Karpas-422 (cell line): ENCODE measurements at regions not wholly inside any gene's neighbourhood (a gene's known extent, or its start where the extent isn't known, plus 50 kb on each side); places are given as distances from the start of the nearest gene placed in this dataset.
"Not testable (repeated sequence)": the region's sequence is repeated elsewhere in the genome, so short reads cannot be mapped to it uniquely, and the experiment has no call there.

ENCODE experiments used
- DNase-seq: peaks from one replicate; pipeline ENCODE4 v3.0.0-alpha.2; 2015
- H2AFZ ChIP-seq: fragments of 200-600 bp; sonication (generic); 2 replicates; pipeline ENCODE4 v1.6.1; 2014; ENCODE audit warnings: antibody characterized with exemption, low read length, mixed read lengths
- H3K27ac ChIP-seq: fragments of 200-600 bp; sonication (generic); 2 replicates; pipeline ENCODE4 v1.5.1; 2014; ENCODE audit warnings: mild to moderate bottlenecking, low read length, moderate library complexity
- H3K27me3 ChIP-seq: fragments of 200-600 bp; sonication (generic); 2 replicates; pipeline ENCODE4 v1.6.1; 2014; ENCODE audit warnings: low read length, mixed read lengths
- H3K36me3 ChIP-seq: fragments of 200-600 bp; sonication (generic); 2 replicates; pipeline ENCODE4 v1.6.1; 2014; ENCODE audit warnings: low read length, mixed read lengths; ENCODE audit not compliant: insufficient read depth
- H3K4me1 ChIP-seq: fragments of 200-600 bp; sonication (generic); 2 replicates; pipeline ENCODE4 v1.6.1; 2014; ENCODE audit warnings: mild to moderate bottlenecking, low read length, mixed read lengths
- H3K4me2 ChIP-seq: fragments of 200-600 bp; sonication (generic); 2 replicates; pipeline ENCODE4 v1.6.1; 2014; ENCODE audit warnings: low read length, low read depth, mild to moderate bottlenecking; ENCODE audit not compliant: poor library complexity, severe bottlenecking
- H3K4me3 ChIP-seq: fragments of 200-600 bp; sonication (generic); 2 replicates; pipeline ENCODE4 v1.5.1; 2014; ENCODE audit warnings: mild to moderate bottlenecking, antibody characterized with exemption, low read length, mixed read lengths
- H3K79me2 ChIP-seq: fragments of 200-600 bp; sonication (generic); 2 replicates; pipeline ENCODE4 v1.6.1; 2014; ENCODE audit warnings: mild to moderate bottlenecking, low read length, mixed read lengths
- H3K9ac ChIP-seq: fragments of 200-600 bp; sonication (generic); 2 replicates; pipeline ENCODE4 v1.6.0; 2014; ENCODE audit warnings: low read length
- H3K9me2 ChIP-seq: fragments of 200-600 bp; sonication (generic), shearing (Covaris generic); replicated peaks from 2 replicates; pipeline ENCODE4 v1.6.0; 2014; ENCODE audit warnings: mild to moderate bottlenecking, low read length, moderate library complexity; ENCODE audit not compliant: insufficient read depth
- H3K9me3 ChIP-seq: fragments of 300-700, 200-600 bp; sonication (generic); 2 replicates; pipeline ENCODE4 v1.6.1; 2014; ENCODE audit warnings: low read length, mixed read lengths
- H4K20me1 ChIP-seq: fragments of 200-600 bp; sonication (generic); 2 replicates; pipeline ENCODE4 v1.6.1; 2014; ENCODE audit warnings: mild to moderate bottlenecking, antibody characterized with exemption, low read length, low read depth; ENCODE audit not compliant: insufficient read depth

GRCh38 chr2:14896330-14897030, 264.0 kb downstream of the LRATD1 start:
- Histone ChIP-seq H3K4me3 (no peak overlapping the region), H3K9ac (no peak overlapping the region), H3K9me2 (no peaks in the 10 kb centered on the region), H3K4me2 (no peak overlapping the region), H3K9me3 (no peaks in the 10 kb centered on the region), H2AFZ (no peak overlapping the region), H4K20me1 (no peaks in the 10 kb centered on the region), H3K27ac (no peak overlapping the region), H3K36me3 (no peaks in the 10 kb centered on the region), H3K4me1 (no peaks in the 10 kb centered on the region), H3K79me2 (no peaks in the 10 kb centered on the region), H3K27me3 (no peaks in the 10 kb centered on the region; the same call in 1 of the 2 replicates)
- no peak for DNase-seq

- H2AFZ ChIP-seq: no peak overlapping the region
- no peaks in the 10 kb centered on the region for H3K36me3 ChIP-seq
- H4K20me1 ChIP-seq: no peaks in the 10 kb centered on the region
- H3K9ac ChIP-seq: no peak overlapping the region
- no peak overlapping the region for H3K27ac ChIP-seq
- H3K4me1 ChIP-seq: no peaks in the 10 kb centered on the region
- no peak overlapping the region for H3K4me2 ChIP-seq
- no peaks in the 10 kb centered on the region for H3K9me2 ChIP-seq
- no peak overlapping the region for H3K4me3 ChIP-seq
- H3K9me3 ChIP-seq: no peaks in the 10 kb centered on the region
- DNase-seq: no peak
- no peaks in the 10 kb centered on the region for H3K27me3 ChIP-seq
- H3K79me2 ChIP-seq: no peaks in the 10 kb centered on the region
Observed at GRCh38 chr2:14899621-14900414, 267.3 kb downstream of the LRATD1 start.

GRCh38 chr2:14901737-14902136, 269.2 kb downstream of the LRATD1 start:
- Histone ChIP-seq H3K4me2 (no peak overlapping the region), H2AFZ (no peak overlapping the region), H3K9ac (no peak overlapping the region), H3K79me2 (no peaks in the 10 kb centered on the region), H3K9me2 (no peaks in the 10 kb centered on the region), H3K4me3 (no peak overlapping the region), H3K27ac (no peak overlapping the region), H3K27me3 (no peaks in the 10 kb centered on the region), H4K20me1 (no peaks in the 10 kb centered on the region), H3K36me3 (no peaks in the 10 kb centered on the region), H3K4me1 (no peaks in the 10 kb centered on the region), H3K9me3 (no peaks in the 10 kb centered on the region)
- no peak for DNase-seq

- Histone ChIP-seq H3K27me3 (no peaks in the 10 kb centered on the region), H3K9ac (no peak overlapping the region), H2AFZ (no peak overlapping the region), H3K4me2 (no peak overlapping the region), H3K4me3 (no peak overlapping the region), H3K36me3 (no peaks in the 10 kb centered on the region), H3K27ac (no peak overlapping the region), H3K9me3 (no peaks in the 10 kb centered on the region), H3K9me2 (no peaks in the 10 kb centered on the region), H3K79me2 (no peaks in the 10 kb centered on the region), H4K20me1 (no peaks in the 10 kb centered on the region), H3K4me1 (no peaks in the 10 kb centered on the region)
- DNase-seq: no peak
Observed at GRCh38 chr2:14902953-14903352, 270.4 kb downstream of the LRATD1 start.

- no peak overlapping the region for H3K27ac ChIP-seq
- H2AFZ ChIP-seq: no peak overlapping the region
- no peak overlapping the region for H3K9ac ChIP-seq
- no peaks in the 10 kb centered on the region for H3K27me3 ChIP-seq
- no peak overlapping the region for H3K4me2 ChIP-seq
- no peaks in the 10 kb centered on the region for H4K20me1 ChIP-seq
- H3K4me1 ChIP-seq: no peaks in the 10 kb centered on the region
- H3K79me2 ChIP-seq: no peaks in the 10 kb centered on the region
- no peaks in the 10 kb centered on the region for H3K9me2 ChIP-seq
- no peaks in the 10 kb centered on the region for H3K9me3 ChIP-seq
- H3K36me3 ChIP-seq: no peaks in the 10 kb centered on the region
- no peak overlapping the region for H3K4me3 ChIP-seq
- DNase-seq: peak; percentile 92
Observed at GRCh38 chr2:14903709-14904374, 271.3 kb downstream of the LRATD1 start.

- not testable (repeated sequence) for H3K9me2 ChIP-seq, H3K4me2 ChIP-seq, H3K79me2 ChIP-seq, H3K4me1 ChIP-seq, H3K4me3 ChIP-seq, H3K9ac ChIP-seq, H3K27me3 ChIP-seq, H3K36me3 ChIP-seq, H3K9me3 ChIP-seq, H3K27ac ChIP-seq, H2AFZ ChIP-seq, H4K20me1 ChIP-seq, DNase-seq
Observed at GRCh38 chr2:14904378-14904777, 271.9 kb downstream of the LRATD1 start.

- Histone ChIP-seq H3K27ac (no peak overlapping the region), H3K4me2 (no peak overlapping the region), H3K9me3 (no peaks in the 10 kb centered on the region), H3K79me2 (no peaks in the 10 kb centered on the region), H4K20me1 (no peaks in the 10 kb centered on the region), H3K27me3 (no peaks in the 10 kb centered on the region), H3K9me2 (no peaks in the 10 kb centered on the region), H3K36me3 (no peaks in the 10 kb centered on the region), H2AFZ (no peak overlapping the region), H3K4me1 (no peaks in the 10 kb centered on the region), H3K9ac (no peak overlapping the region), H3K4me3 (no peak overlapping the region)
- no peak for DNase-seq
Observed at GRCh38 chr2:14905571-14905970, 273.1 kb downstream of the LRATD1 start.

GRCh38 chr2:14907014-14907612, 274.6 kb downstream of the LRATD1 start:
- no peaks in the 10 kb centered on the region for H3K4me1 ChIP-seq
- no peaks in the 10 kb centered on the region for H3K79me2 ChIP-seq
- H2AFZ ChIP-seq: no peak overlapping the region
- H3K9ac ChIP-seq: no peak overlapping the region
- peak; percentile 58 for DNase-seq
- no peaks in the 10 kb centered on the region for H3K9me3 ChIP-seq
- no peak overlapping the region for H3K4me2 ChIP-seq
- no peak overlapping the region for H3K27ac ChIP-seq
- no peak overlapping the region for H3K4me3 ChIP-seq
- no peaks in the 10 kb centered on the region for H3K36me3 ChIP-seq
- no peaks in the 10 kb centered on the region for H3K9me2 ChIP-seq
- no peaks in the 10 kb centered on the region for H3K27me3 ChIP-seq
- H4K20me1 ChIP-seq: no peaks in the 10 kb centered on the region
